IMR-90 (cell line): ENCODE measurements at regions not wholly inside any gene's neighbourhood (a gene's known extent, or its start where the extent isn't known, plus 50 kb on each side); places are given as distances from the start of the nearest gene placed in this dataset.

Experiments used
- ATAC-seq: fragments of 200-7000 bp; cut with Tn5 transposase; 2 replicates; pipeline ENCODE4 v1.9.1; 2020; ENCODE audit warnings: low read depth, mild to moderate bottlenecking, moderate library complexity
- BruUV-seq: library from RNA; stranded (reverse); fragments of 400-500 nt; replicated peaks from 2 replicates; lab custom pipeline; 2021; lab: Mats Ljungman, UMichigan
- CTCF ChIA-PET: fragments of 300-600 bp; formaldehyde crosslinking; extraction: SDS; loops from one replicate; lab custom pipeline; 2021; ENCODE audit warnings: antibody characterized with exemption; lab: Yijun Ruan, JAX
- POLR2A ChIA-PET: fragments of 300-600 bp; sonication (Branson Sonifier 250); formaldehyde crosslinking; loops from one replicate; lab custom pipeline; 2022; ENCODE audit warnings: antibody characterized with exemption; ENCODE audit not compliant: unreplicated experiment; lab: Charles Lee
- DNase-seq: peaks from one replicate; pipeline ENCODE4 v3.0.0; 2013
- H2AFZ ChIP-seq: replicated peaks from 2 replicates; pipeline ENCODE3; 2013; ENCODE audit warnings: low read length, mild to moderate bottlenecking; ENCODE audit not compliant: poor library complexity
- H2AK5ac ChIP-seq: 2 replicates; pipeline ENCODE4 v1.6.1; 2013; ENCODE audit warnings: low read depth, low read length, inconsistent platforms
- H2AK9ac ChIP-seq: replicated peaks from 2 replicates; pipeline ENCODE3; 2013; ENCODE audit warnings: mild to moderate bottlenecking, low read depth, low read length, moderate library complexity; ENCODE audit not compliant: poor library complexity
- H2BK120ac ChIP-seq: 2 replicates; pipeline ENCODE4 v1.6.1; 2013; ENCODE audit warnings: low read depth, low read length, inconsistent platforms
- H2BK15ac ChIP-seq: 3 replicates; pipeline ENCODE4 v1.6.1; 2013; ENCODE audit warnings: low read depth, low read length, inconsistent platforms
- H2BK20ac ChIP-seq: 2 replicates; pipeline ENCODE4 v1.6.1; 2013; ENCODE audit warnings: low read depth, mild to moderate bottlenecking, inconsistent platforms, low read length, moderate library complexity
- H2BK5ac ChIP-seq: 2 replicates; pipeline ENCODE4 v1.6.1; 2013; ENCODE audit warnings: mild to moderate bottlenecking, low read depth, low read length, inconsistent platforms; ENCODE audit not compliant: poor library complexity, severe bottlenecking
- H3K14ac ChIP-seq: replicated peaks from 2 replicates; pipeline ENCODE4 v1.6.1; 2013; ENCODE audit warnings: low read depth, low read length, inconsistent platforms
- H3K18ac ChIP-seq: 2 replicates; pipeline ENCODE4 v1.6.1; 2013; ENCODE audit warnings: low read depth, low read length, control low read depth
- H3K23ac ChIP-seq: 2 replicates; pipeline ENCODE4 v1.6.1; 2013; ENCODE audit warnings: low read depth, low read length, inconsistent platforms
- H3K27ac ChIP-seq: 2 replicates; pipeline ENCODE4 v1.5.1; 2013; ENCODE audit warnings: mild to moderate bottlenecking, control low read depth, low read length; ENCODE audit not compliant: insufficient read depth
- H3K27me3 ChIP-seq: 2 replicates; pipeline ENCODE4 v1.6.1; 2013; ENCODE audit warnings: low read length; ENCODE audit not compliant: control insufficient read depth, insufficient read depth
- H3K36me3 ChIP-seq: 2 replicates; pipeline ENCODE4 v1.6.1; 2013; ENCODE audit warnings: low read length, mixed read lengths; ENCODE audit not compliant: control insufficient read depth, insufficient read depth
- H3K4ac ChIP-seq: 2 replicates; pipeline ENCODE4 v1.6.1; 2013; ENCODE audit warnings: low read depth, low read length, inconsistent platforms
- H3K4me1 ChIP-seq: 2 replicates; pipeline ENCODE4 v1.6.1; 2013; ENCODE audit warnings: low read length, mixed read lengths; ENCODE audit not compliant: control insufficient read depth, insufficient read depth
- H3K4me2 ChIP-seq: 2 replicates; pipeline ENCODE4 v1.6.1; 2013; ENCODE audit warnings: low read depth, mild to moderate bottlenecking, control low read depth, low read length, moderate library complexity
- H3K4me3 ChIP-seq: 2 replicates; pipeline ENCODE4 v1.5.1; 2013; ENCODE audit warnings: low read depth, mild to moderate bottlenecking, control low read depth, low read length, moderate library complexity; ENCODE audit not compliant: insufficient read depth
- H3K56ac ChIP-seq: 2 replicates; pipeline ENCODE4 v1.6.1; 2013; ENCODE audit warnings: low read length, inconsistent platforms; ENCODE audit not compliant: insufficient read depth; ENCODE audit errors: extremely low read depth
- H3K79me1 ChIP-seq, 2 experiments: 2 replicates each; pipeline ENCODE4 v1.6.1; 2013; ENCODE audit warnings: low read length in 2 of 2, inconsistent platforms in 1 of 2, low read depth in 1 of 2
- H3K9ac ChIP-seq: 2 replicates; pipeline ENCODE4 v1.6.1; 2013; ENCODE audit warnings: low read depth, low read length, control low read depth
- H3K9me1 ChIP-seq: 2 replicates; pipeline ENCODE4 v1.6.1; 2013; ENCODE audit warnings: low read length, inconsistent platforms; ENCODE audit not compliant: insufficient read depth
- H3K9me3 ChIP-seq: 2 replicates; pipeline ENCODE4 v1.6.1; 2013; ENCODE audit warnings: low read length; ENCODE audit not compliant: control insufficient read depth, insufficient read depth
- H4K20me1 ChIP-seq: 2 replicates; pipeline ENCODE4 v1.6.1; 2013; ENCODE audit warnings: low read length, inconsistent platforms; ENCODE audit not compliant: insufficient read depth
- H4K5ac ChIP-seq: 2 replicates; pipeline ENCODE4 v1.6.1; 2013; ENCODE audit warnings: mild to moderate bottlenecking, low read depth, low read length, control low read depth
- H4K8ac ChIP-seq, 2 experiments: 2 replicates each; pipeline ENCODE4 v1.6.1; 2013; ENCODE audit warnings: low read depth in 2 of 2, low read length in 2 of 2, control low read depth in 1 of 2, inconsistent platforms in 1 of 2
- H4K91ac ChIP-seq: 2 replicates; pipeline ENCODE4 v1.6.1; 2013; ENCODE audit warnings: low read depth, low read length, inconsistent platforms; ENCODE audit not compliant: insufficient read depth
- CEBPB ChIP-seq: IDR thresholded peaks from 2 replicates; pipeline ENCODE4 v1.6.1; 2012; ENCODE audit warnings: low read depth, low read length, improper control_type of control experiment
- CHD1 ChIP-seq: IDR thresholded peaks from 2 replicates; pipeline ENCODE4 v1.6.1; 2012; ENCODE audit warnings: low read depth, low read length, improper control_type of control experiment
- FOS ChIP-seq: fragments of 150-350 bp; IDR thresholded peaks from 2 replicates; pipeline ENCODE4 v1.6.1; 2016; ENCODE audit warnings: low read depth, low read length
- MAFK ChIP-seq: IDR thresholded peaks from 2 replicates; pipeline ENCODE4 v1.6.1; 2012; ENCODE audit warnings: low read depth, low read length, improper control_type of control experiment
- MAZ ChIP-seq: IDR thresholded peaks from 2 replicates; pipeline ENCODE4 v1.6.1; 2012; ENCODE audit warnings: low read depth, mild to moderate bottlenecking, low read length, improper control_type of control experiment, moderate library complexity, borderline replicate concordance
- MXI1 ChIP-seq: IDR thresholded peaks from 2 replicates; pipeline ENCODE4 v1.6.1; 2012; ENCODE audit warnings: low read depth, mild to moderate bottlenecking, low read length, moderate library complexity, borderline replicate concordance
- NFE2L2 ChIP-seq: fragments of 150-350 bp; IDR thresholded peaks from 2 replicates; pipeline ENCODE4 v1.6.1; 2016; ENCODE audit warnings: low read depth, mild to moderate bottlenecking, low read length
- POLR2A ChIP-seq: IDR thresholded peaks from 2 replicates; pipeline ENCODE4 v1.6.1; 2012; ENCODE audit warnings: mild to moderate bottlenecking, low read depth, low read length
- RAD21 ChIP-seq: IDR thresholded peaks from 2 replicates; pipeline ENCODE4 v1.6.1; 2012; ENCODE audit warnings: low read length, improper control_type of control experiment
- RCOR1 ChIP-seq: IDR thresholded peaks from 2 replicates; pipeline ENCODE4 v1.6.1; 2012; ENCODE audit warnings: mild to moderate bottlenecking, low read length, improper control_type of control experiment; ENCODE audit not compliant: insufficient replicate concordance
- RFX5 ChIP-seq: IDR thresholded peaks from 2 replicates; pipeline ENCODE4 v1.8.0; 2012; ENCODE audit warnings: low read depth, mild to moderate bottlenecking, low read length, moderate library complexity
- SMC3 ChIP-seq: fragments of 150-350 bp; IDR thresholded peaks from 2 replicates; pipeline ENCODE4 v1.6.1; 2016; ENCODE audit warnings: low read depth, mild to moderate bottlenecking, antibody characterized with exemption, low read length, moderate library complexity
- whole genome bisulfite sequencing, 2 experiments: methylation state at CpG; one replicate each; pipeline versions ENCODE4 v1.1.5 to v1.1.7; 2013; ENCODE audit warnings: missing lambda C conversion rate in 2 of 2; ENCODE audit not compliant: insufficient read length in 1 of 2; ENCODE audit errors: extremely low coverage in 2 of 2; 5-methylcytosine and 5-hydroxymethylcytosine counted together
- dilution Hi-C: fragments of 300-500 bp; cut with HindIII; formaldehyde crosslinking; loops from one replicate; pipeline ENCODE4 v1.14.3; 2018; ENCODE audit warnings: low sequenced_read_pairs; ENCODE audit not compliant: unreplicated experiment
- in situ Hi-C: fragments of 300-500 bp; cut with MboI; formaldehyde crosslinking; loops from 3 replicates; pipeline ENCODE4 v1.14.3; 2019; ENCODE audit warnings: low sequenced_read_pairs, inconsistent platforms, mixed read lengths
- intact Hi-C: fragments of 100-400 bp; cut with micrococcal nuclease; formaldehyde crosslinking; loops from 2 replicates; pipeline ENCODE4 v1.10.0; 2022
- TF ChIP-seq, protein P1 (sequence below): fragments of 150-350 bp; IDR thresholded peaks from 2 replicates; pipeline ENCODE4 v1.6.1; 2016; ENCODE audit warnings: low read depth, mild to moderate bottlenecking, low read length, moderate library complexity, borderline replicate concordance

DNA sequence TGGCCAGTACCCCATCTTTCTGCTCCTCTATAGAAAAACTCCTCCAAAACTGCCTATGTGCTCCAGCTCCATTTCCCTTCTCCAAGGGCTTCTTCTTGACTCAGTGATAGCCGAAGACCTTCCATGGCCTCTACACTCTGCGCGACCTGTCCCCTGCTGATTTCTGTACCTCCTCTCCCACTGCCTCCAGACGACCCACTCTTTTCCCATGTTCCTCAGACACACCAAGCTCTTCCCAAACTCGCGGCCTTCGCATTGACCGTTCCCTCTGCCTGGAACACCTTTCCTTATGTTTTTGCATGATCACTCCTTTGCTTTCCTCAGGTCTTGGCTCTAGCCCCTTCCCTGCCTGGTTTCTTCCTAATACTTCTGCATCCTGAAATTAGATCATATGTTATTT, 255.6 kb upstream of the SDK2 start:
- H3K4me1 ChIP-seq: no peaks in the 10 kb centered on the region
- ChIA-PET CTCF (no interaction called here), POLR2A (no interaction called here)
- no peaks in the 10 kb centered on the region for H3K27me3 ChIP-seq
- no peak overlapping the region for H3K4me3 ChIP-seq
- H2BK15ac ChIP-seq: no peak overlapping the region
- H4K91ac ChIP-seq: no peak overlapping the region
- H3K79me1 ChIP-seq: no peaks in the 10 kb centered on the region
- no peak overlapping the region for H2AK5ac ChIP-seq
- dilution Hi-C loops (no loop called here), intact Hi-C loops (no loop called here), in situ Hi-C loops (loop anchor here (25.0 kb wide), 1 partner anchor 187 kb away; no protein-coding TSS in a partner anchor)
- no peak overlapping the region for H3K56ac ChIP-seq
- H3K9me1 ChIP-seq: no peaks in the 10 kb centered on the region
- no peak overlapping the region for H4K8ac ChIP-seq
- BruUV-seq: no TSS peak
- H2AFZ ChIP-seq: no peak overlapping the region
- TF ChIP-seq CHD1 (no peak), POLR2A (no peak), FOS (no peak), NFE2L2 (no peak), MAZ (no peak), MAFK (no peak), MXI1 (no peak), SMC3 (no peak), RAD21 (no peak), RCOR1 (no peak), RFX5 (no peak), CEBPB (no peak)
- TF ChIP-seq, protein P1, sequence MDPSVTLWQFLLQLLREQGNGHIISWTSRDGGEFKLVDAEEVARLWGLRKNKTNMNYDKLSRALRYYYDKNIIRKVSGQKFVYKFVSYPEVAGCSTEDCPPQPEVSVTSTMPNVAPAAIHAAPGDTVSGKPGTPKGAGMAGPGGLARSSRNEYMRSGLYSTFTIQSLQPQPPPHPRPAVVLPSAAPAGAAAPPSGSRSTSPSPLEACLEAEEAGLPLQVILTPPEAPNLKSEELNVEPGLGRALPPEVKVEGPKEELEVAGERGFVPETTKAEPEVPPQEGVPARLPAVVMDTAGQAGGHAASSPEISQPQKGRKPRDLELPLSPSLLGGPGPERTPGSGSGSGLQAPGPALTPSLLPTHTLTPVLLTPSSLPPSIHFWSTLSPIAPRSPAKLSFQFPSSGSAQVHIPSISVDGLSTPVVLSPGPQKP: no peak
- H2AK9ac ChIP-seq: no peak overlapping the region
- ATAC-seq: no peak
- 83% methylated on average over 3 of the region's 8 CpGs; no CpG with 5 or more reads in 1 of the 2 experiments for WGBS, 2 experiments
- DNase-seq: no peak
- H3K4me2 ChIP-seq: no peak overlapping the region
- H3K4ac ChIP-seq: no peak overlapping the region
- no peak overlapping the region for H3K14ac ChIP-seq
- H4K20me1 ChIP-seq: no peaks in the 10 kb centered on the region
- no peaks in the 10 kb centered on the region for H3K36me3 ChIP-seq
- no peak overlapping the region for H2BK5ac ChIP-seq
- no peak overlapping the region for H3K18ac ChIP-seq
- H2BK20ac ChIP-seq: no peak overlapping the region
- no peak overlapping the region for H3K23ac ChIP-seq
- no peak overlapping the region for H3K27ac ChIP-seq
- peaks cover 43% of the 10 kb centered on the region for H3K9me3 ChIP-seq
- no peak overlapping the region for H3K9ac ChIP-seq
- H4K5ac ChIP-seq: no peak overlapping the region
- no peak overlapping the region for H2BK120ac ChIP-seq
